C4-2B (cell line): ENCODE measurements at regions not wholly inside any gene's neighbourhood (a gene's known extent, or its start where the extent isn't known, plus 50 kb on each side); places are given as distances from the start of the nearest gene placed in this dataset.

Source experiments
- ZFX ChIP-seq: fragments of 450-650 bp; IDR thresholded peaks from 2 replicates; pipeline ENCODE4 v1.6.1; 2017
- TF ChIP-seq, protein P1 (sequence below): fragments of 450-650 bp; conservative IDR thresholded peaks from 2 replicates; pipeline ENCODE4 v1.5.1; 2017; ENCODE audit warnings: mild to moderate bottlenecking

DNA sequence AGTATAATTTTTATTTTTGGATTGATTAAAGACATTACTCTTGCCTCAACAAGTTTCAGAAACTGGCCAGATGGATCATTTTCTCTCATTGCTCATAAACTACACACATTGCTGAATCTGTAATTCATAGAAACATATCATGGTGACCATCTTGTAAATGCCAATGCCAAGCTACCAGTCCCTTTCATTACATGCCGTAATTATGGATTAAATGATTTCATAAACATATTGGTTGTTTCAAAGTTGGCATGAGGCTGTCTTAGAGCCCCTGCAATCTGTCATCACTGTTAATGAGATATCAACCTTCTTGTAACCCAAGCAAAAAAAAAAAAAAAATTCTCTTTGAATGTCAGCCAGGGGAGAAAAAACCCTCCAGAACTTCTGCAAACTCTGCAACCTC is 112.2 kb downstream of the DCLK3 start:
- TF ChIP-seq, protein P1, sequence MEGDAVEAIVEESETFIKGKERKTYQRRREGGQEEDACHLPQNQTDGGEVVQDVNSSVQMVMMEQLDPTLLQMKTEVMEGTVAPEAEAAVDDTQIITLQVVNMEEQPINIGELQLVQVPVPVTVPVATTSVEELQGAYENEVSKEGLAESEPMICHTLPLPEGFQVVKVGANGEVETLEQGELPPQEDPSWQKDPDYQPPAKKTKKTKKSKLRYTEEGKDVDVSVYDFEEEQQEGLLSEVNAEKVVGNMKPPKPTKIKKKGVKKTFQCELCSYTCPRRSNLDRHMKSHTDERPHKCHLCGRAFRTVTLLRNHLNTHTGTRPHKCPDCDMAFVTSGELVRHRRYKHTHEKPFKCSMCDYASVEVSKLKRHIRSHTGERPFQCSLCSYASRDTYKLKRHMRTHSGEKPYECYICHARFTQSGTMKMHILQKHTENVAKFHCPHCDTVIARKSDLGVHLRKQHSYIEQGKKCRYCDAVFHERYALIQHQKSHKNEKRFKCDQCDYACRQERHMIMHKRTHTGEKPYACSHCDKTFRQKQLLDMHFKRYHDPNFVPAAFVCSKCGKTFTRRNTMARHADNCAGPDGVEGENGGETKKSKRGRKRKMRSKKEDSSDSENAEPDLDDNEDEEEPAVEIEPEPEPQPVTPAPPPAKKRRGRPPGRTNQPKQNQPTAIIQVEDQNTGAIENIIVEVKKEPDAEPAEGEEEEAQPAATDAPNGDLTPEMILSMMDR = no peak
- no peak for TF ChIP-seq ZFX
